NCI-H2081 treated with DMSO at 0.1 percent for 48 hours (cell line): ENCODE measurements at regions not wholly inside any gene's neighbourhood (a gene's known extent, or its start where the extent isn't known, plus 50 kb on each side); places are given as distances from the start of the nearest gene placed in this dataset.
"Not testable (repeated sequence)": the region's sequence is repeated elsewhere in the genome, so short reads cannot be mapped to it uniquely, and the experiment has no call there.

ENCODE experiments used
- DNase-seq: peaks from one replicate; lab custom pipeline; 2025; lab: John Stamatoyannopoulos, UW

DNA sequence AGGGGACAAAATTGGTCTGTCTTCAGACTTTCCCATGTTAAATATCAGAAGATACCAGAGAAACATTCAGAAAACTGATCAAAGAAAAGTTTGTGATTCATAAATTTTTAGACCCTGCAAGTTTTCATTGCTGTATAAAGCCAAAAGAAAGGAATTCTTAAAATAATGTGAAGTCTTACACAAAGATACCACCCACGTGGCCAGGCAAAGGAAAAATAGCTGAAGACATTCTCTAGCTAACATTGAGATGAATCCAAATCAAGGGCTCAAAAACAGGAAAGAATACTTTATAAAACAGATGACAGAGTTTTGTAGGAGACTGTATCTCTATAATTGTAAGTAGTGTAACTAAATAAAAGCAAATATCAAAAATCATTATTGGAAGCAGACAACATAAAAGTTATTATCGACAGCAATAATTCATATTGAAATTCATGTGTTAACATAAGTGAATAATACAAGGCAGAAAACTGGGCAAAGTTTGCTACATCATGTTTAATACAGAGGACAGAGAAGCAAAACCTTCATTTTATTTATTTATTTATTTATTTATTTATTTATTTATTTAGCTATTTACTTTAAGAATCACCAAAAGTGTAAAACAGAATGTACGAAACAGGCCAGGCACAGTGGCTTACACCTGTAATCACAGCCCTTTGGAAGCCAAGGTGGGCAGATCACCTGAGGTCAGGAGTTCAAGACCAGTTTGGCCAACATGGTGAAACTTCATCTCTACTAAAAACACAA, 204.6 kb upstream of the SLIT2 start:
- no peak for DNase-seq

DNA sequence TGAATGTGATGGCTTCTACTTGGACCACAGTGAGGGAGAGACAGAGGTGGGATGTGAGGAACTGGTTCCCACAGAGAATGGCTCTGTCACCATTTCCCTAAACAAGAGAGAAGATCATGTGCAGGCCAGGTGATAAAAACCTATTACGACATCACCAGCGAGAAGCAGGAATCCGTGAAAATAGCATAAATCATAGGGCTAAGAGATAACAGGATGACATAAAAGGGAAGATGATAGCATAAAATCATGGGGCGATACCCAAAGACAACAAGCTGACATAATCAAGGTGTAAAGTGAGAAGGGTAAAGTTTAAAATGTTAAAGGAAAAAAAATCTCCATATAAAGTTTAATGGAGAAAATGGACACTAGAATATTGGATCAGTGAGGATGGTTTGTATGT, 205.5 kb upstream of the SLIT2 start:
- no peak for DNase-seq

DNA sequence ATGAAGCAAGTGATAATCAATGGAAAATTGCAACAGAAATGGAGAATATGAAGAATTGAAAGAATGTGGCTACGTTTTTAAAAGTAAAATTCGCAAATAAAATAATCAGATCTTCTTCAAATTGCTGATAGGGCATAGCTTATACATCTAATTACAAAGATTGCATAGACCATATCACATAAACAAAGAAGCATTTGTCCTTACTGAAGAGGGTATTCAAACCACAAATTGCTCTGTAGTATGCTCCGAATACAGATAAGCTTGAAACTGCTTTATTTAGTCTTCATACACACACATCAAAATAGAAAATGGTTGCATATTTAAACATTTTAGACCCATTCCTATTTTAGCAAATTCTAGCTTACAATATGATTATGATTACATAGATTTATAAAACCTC, 206.7 kb upstream of the SLIT2 start:
- DNase-seq: no peak

DNA sequence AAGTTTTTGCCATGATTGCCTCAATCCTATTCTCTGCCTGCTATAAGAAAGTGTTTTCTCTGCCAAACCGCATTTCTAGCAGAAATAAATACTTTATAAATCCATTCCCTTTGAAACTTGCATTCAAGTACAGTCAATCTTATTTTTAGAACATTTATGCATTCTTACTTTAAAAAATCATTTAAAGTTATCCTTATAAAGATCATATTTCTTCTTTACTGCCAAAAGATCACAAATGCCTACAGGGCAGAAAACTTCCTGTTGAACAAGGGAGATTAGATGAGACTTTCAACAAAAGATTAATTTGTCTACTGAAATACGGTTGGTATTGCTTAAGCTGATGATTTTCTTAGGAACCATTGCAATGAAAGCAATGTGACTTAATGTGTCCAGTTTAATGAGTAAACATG, 207.2 kb upstream of the SLIT2 start:
- no peak for DNase-seq

DNA sequence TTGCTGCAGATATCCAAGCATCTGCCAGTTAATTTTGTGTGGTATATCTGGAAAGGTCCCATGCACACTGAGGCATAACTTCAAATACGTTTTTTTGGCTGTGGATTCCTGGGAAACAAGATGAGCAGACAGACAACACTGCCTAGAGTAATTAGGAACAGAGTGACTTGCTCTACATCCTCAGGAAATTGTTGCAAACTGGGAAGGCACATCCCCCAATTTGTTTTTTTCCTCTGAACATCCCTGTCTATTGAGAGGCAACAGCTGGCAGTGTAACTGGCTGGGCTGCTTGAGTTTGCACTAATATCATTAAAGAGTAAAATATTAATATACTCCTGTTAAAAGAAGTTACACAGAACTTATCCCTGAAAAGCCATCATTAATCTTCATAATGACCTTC, 207.7 kb upstream of the SLIT2 start:
- no peak for DNase-seq

DNA sequence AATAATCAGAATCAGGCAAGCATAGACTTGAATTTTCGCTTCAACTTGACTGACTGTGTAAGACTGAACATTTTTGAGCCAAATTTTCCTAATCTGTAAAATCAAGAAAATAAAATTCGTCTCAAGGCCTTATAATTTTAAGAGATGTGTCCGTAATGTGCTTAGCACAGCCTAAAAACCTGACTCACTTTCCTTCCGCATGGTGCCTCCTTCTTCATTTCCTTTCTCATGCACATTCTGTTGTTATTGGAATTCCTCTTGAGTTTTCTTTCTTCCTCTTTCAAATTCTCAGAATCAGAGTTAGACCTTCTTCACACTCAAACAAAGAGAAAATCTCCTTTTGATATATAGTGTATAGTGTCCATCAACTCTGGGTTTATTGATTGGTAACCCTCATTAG, 208.9 kb upstream of the SLIT2 start:
- DNase-seq: no peak

DNA sequence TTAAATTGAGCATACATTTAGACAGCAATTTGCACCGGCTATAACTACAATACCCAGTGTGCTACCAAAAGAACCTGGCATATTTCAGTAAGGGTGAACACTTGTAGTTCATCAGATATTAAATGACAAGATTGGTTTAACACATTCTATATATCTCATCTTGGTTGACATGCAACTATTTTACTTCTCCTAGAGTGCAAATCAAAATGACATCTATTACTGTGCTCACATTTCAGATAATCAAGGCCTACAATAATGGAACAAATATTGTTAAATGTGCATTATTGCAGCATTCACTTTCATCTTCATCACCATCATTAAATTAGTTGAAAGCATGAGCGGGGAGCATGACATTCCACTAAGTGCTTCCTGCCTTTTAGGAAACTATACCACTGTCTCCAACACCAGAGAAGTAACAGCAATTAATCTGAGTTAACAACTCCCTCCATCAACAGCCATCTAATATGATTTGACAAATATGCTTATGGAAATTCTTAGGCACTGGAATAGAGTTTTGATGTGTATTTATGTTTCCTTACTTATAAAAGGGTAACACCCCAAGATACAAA, 209.8 kb upstream of the SLIT2 start:
- DNase-seq: no peak

DNA sequence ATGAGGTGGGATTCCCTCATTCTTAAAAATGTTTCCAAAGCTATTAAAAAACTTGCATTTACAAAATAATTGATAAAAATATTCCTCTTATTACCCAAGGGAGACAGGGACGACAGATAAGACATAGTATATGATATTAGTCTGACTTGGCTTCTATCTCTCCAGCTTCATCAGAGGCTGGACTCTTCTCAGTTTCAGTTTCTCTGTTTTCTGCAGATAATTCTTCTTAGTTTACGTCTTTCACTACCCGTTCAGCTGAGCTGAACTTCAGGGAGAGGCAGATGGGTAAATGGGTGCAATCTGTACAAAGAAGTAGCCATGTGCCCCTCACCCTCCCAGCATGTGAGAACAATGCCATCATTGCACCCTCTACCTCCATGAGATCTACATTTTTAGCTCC, 214.0 kb upstream of the SLIT2 start:
- no peak for DNase-seq

DNA sequence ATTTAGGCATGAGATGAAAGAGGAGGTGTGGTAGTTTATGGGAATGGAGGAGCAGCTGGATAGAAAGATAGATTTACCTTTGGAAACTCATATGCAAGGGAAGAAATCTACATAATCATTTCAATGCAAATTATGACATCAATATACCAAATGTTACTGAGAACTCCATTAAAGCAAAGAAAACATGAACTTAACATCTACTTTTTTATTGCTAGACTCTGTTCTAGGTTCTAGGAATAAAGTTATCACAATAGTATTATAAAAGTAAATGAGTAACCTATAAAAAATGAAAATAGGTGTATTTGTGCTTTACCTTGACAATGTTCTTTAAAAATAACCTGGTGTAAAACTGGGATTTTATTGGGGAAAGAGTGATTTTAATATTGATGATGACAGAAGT, 221.6 kb upstream of the SLIT2 start:
- no peak for DNase-seq

DNA sequence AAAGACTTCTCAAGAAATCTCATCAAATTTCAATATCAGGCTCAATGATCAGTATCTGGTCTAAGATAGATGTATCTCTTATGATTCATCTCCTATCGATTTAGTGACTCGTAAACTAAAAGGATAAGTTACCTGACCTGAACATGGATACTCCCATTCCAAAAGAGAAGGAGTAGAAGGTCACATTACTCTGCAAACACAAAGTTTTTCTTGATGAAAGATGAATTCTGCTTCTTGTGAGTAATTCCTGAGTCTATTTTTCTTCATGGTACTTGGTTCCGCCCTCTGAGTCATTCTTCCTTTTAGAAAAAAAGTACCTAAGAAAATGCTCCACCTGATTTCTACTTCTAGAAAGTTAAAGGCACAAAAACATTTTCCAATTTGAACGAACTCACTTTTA, 223.1 kb upstream of the SLIT2 start:
- DNase-seq: no peak

DNA sequence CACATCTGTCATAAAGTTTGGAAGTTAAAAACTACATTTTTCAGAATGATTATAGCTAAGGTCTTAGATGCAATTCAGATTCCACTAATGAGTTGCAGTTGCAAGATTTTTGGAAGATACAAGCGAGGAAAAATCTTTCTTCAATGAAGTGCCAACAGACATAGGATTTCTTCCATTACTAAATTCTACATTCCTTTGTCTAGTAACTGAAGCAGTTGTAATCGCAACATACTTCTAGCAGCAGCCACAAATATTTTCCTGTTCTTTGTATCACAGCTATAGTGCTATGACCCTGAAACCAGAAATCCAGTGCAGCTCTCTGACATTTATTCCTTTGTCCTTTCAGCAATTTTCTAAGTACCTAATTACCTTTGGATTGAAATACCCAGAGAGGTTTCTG, 225.2 kb upstream of the SLIT2 start:
- DNase-seq: no peak

DNA sequence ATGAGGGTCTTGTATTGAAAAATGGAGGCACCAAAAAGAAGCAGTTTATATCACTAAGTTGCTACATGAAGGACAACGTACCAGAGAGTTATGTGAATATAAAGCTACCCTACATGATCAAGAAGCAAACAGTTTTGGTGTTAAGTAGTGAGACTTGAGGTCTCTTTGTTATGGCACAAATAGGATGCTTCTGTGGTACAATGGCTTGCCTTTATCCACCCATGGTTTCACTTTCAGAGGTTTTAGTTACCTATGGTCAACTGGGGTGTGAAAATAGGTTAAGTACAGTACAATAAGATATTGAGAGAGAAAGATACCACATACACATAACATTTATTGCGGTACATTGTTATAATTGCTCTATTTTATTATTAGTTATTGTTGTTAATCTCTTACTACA, 229.2 kb upstream of the SLIT2 start:
- DNase-seq: no peak

DNA sequence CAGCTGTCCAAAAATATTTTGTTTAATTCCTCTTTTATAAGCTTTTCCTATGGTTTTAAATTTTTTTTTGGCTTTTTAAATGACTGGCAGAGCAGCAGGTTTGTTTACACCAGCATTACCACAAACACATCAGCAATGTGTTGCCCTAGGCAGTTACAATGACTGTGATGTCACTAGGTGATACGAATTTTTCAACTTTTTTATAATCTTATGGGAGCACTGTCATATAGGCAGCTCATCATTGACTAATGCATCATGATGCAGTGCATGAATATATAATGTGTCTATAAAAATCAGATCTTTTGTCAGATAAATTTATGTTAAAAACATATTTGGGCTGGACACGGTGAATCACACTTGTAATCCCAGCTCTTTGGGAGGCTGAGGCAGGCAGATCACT, 231.6 kb upstream of the SLIT2 start:
- no peak for DNase-seq

DNA sequence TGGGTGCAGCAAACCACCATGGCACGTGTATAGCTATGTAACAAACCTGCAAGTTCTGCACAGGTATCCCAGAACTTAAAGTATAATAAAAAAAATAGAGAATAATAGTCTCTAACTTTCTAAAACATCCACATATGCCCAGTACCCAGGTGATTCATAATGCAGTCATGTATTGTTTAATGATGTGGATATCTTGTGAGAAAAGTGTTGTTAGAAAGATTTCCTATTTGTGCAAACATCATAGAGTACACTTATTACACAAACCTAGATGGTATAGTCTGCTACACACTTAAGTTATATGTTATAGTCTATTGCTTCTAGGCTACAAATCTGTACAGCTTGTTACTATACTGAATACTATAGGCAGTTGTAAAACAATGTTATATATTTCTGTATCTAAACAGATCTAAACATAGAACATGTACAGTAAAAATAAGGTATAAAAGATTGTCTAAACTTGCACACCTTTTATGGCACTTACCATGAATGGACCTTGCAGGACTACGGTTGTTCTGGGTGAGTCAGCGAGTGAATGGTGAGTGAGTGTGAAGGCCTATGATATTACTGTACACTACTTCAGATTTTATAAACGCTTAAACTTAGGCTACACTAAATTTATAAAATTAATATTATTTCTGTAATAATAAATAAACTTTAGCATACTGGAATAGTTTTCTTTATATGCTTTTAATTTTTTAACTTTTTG, 232.2 kb upstream of the SLIT2 start:
- no peak for DNase-seq

DNA sequence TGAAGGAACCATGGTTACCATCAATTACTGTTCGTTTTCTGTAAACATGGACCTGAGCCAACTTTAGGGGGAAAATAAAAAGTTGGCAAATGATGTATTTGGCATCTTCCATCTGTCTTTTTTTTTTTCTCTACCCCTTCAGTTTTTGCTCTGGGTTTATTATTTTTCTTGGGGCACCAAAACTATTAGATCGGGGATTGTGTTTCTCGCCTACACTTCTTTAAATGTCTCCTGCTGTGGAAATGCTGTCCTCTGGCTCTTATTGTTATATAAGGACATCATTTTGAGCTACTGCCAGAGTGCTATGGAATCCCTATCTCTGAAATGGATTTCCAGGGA, 234.0 kb upstream of the SLIT2 start:
- no peak for DNase-seq

DNA sequence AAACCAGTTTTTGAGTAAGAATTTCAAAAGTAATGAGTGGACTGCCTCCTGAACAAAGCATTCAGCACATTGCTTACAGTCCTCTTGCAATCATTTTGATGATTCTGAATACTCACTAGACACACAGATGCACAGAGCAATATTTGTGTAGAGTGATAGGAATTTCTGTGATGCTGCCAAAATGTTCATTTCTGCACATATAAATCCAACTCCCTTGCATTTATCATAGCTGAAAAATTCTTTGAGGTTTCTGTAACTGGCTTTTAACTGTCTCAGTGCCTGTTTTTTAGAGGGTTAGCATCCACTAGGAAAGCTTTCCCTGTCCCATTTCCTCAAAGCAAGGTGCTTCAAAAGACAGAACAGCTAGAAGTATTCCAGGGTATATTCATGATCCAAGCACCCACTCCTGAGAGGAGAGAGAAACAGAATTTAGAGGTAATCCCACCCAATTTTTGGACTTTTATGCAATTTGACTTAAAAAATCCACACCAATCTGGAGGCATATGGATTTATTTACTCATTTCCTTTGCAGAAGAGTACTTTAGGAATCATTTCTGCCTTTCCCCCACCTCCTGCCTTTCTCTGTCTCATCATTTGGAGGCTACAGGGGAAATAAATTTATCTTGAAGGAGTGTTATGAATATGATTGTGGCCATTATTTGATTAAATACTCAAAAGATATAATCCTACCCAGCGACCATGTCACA, 234.5 kb upstream of the SLIT2 start:
- DNase-seq: no peak

DNA sequence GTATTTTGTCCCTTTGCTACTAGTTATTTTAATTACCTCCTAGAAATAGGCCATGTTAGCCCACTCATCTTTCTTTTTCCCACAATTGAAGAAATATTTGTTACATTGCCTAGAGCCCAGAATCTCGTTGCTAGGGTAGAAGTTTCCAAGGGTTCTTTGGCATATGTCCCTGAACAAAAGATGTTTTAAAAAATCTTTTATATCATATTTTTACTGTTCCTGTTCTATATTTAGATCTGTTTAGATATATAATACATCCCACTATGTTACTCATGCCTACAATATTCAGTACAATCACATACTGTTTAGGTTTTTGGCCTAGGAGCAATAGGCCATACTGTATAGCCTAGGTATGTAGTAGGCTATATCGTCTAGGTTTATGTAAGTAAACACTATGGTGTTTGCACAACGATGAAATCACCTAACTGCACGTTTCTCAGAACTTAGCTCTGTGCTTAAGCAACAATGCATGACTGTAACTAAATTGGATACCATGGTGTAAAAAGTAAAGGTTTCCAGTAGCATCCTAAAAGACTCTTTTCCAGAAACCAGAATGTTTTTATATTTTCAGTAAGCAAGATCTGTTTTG, 236.0 kb upstream of the SLIT2 start:
- no peak for DNase-seq

DNA sequence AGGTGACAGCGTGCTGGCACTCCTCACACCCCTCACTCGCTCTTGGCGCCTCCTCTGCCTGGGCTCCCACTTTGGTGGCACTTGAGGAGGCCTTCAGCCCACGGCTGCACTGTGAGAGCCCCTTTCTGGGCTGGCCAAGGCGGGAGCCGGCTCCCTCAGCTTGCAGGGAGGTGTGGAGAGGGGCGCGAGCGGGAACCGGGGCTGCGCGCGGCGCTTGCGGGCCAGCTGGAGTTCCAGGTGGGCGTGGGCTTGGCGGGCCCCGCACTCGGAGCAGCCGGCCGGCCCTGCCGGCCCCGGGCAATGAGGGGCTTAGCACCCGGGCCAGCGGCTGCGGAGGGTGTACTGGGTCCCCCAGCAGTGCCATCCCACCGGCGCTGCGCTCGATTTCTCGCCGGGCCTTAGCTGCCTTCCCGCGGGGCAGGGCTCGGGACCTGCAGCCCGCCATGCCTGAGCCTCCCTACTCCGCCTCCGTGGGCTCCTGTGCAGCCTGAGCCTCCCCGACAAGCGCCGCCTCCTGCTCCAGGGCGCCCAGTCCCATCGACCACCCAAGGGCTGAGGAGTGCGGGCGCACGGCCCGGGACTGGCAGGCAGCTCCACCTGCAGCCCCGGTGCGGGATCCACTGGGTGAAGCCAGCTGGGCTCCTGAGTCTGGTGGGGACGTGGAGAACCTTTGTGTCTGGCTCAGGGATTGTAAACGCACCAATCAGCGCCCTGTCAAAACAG, 247.7 kb upstream of the SLIT2 start:
- DNase-seq: not testable (repeated sequence)

DNA sequence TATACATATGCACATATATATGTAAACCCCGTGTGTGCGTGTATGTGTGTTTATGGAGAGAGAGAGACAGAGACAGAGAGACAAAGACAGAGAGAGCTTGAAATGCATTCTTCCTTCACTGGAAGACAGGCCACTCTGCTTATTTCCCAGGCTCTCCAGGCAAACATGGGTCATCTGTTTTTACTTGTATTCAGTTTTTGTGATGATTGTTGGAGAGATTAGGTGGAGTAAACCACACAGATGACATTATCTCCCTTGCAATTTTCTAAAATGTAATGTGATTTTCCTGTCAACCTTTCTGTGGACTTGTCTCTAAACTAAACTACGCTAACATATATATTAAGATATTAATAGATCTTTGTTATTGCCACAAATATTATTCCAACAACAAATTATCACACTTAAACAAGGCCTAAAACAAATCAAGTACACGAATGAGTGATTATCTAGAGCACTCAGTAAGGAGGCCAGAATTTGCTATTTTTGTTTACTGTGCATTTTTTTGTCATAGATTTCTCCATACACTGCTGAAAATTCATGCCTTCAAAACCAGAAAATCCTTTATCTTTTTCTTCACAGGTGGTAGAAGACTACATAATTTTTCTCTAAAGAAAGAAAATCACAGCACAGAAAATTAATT, 251.8 kb upstream of the SLIT2 start:
- DNase-seq: no peak

DNA sequence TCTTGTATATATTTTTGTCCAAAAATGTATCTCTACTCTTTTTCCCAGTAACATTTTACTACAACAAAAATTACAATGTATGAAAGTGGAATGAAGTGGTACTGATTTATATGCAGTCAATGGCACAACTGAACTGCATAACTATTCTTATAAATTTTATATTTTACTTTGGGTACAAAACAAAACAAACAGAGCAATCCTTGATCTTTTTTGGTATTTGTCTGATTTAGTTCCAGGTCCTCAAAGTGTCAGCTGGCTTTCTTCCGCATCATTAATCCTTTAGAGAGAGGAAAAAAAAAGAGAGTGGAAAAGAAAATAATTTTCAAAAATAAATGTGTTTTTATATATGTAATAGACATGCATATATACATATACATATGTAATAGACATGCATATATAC, 252.4 kb upstream of the SLIT2 start:
- no peak for DNase-seq

DNA sequence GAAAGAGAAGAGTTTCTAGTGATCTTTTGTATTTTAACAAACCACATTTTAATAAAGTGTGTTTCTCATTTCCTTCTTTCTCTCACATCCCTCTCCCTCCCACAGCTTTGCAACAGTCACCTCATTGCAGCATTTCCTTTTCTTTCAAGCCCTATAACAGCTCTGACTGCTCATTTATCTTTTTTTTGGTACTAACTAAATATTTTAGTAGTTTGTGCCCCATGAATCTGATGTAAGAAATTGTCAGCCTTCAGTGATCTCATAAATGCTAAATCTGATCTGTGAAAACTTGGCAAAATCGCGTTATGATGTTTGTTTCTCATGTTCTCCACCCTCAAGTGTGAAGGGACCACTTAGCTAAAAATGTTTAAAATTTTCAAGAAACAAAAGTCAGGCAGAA, 258.5 kb upstream of the SLIT2 start:
- no peak for DNase-seq
